Transverse colon (tissue), 4 donors: ENCODE measurements at regions not wholly inside any gene's neighbourhood (a gene's known extent, or its start where the extent isn't known, plus 50 kb on each side); places are given as distances from the start of the nearest gene placed in this dataset.

Source experiments
- CTCF ChIP-seq, 5 experiments: fragments of 200-600 bp in 3 of 5; fragments of 450-650 bp in 2 of 5; sonication (generic) in 3 of 5; IDR thresholded peaks; 1 replicate in 2 of 5; 2 replicates in 3 of 5; pipeline ENCODE4 v1.5.1; 2016 to 2017; ENCODE audit warnings: antibody characterized with exemption in 5 of 5, inconsistent platforms in 3 of 5, mild to moderate bottlenecking in 2 of 5, moderate library complexity in 1 of 5
- EP300 ChIP-seq: sonication (generic); formaldehyde crosslinking; IDR thresholded peaks from one replicate; pipeline ENCODE4 v1.6.1; 2017; ENCODE audit warnings: antibody characterized with exemption, low read depth
- POLR2A ChIP-seq: fragments of 450-650 bp; IDR thresholded peaks from one replicate; pipeline ENCODE4 v1.6.1; 2016; ENCODE audit warnings: antibody characterized with exemption, mild to moderate bottlenecking, moderate library complexity
- POLR2AphosphoS5 ChIP-seq, 3 donors: sonication (generic); formaldehyde crosslinking; IDR thresholded peaks; one replicate each; pipeline ENCODE4 v1.6.1; 2016; ENCODE audit warnings: antibody characterized with exemption in 3 of 3

GRCh38 chr17:55996826-55997225, 156.4 kb upstream of the ANKFN1 start:
- no peak for TF ChIP-seq CTCF (IDR thresholded peaks at IDR 0.05)
- no peak for TF ChIP-seq POLR2AphosphoS5 (IDR thresholded peaks at IDR 0.05)
- TF ChIP-seq POLR2A = no peak
- TF ChIP-seq EP300 = no peak
